ENCODE measurements at regions not wholly inside any gene's neighbourhood (a gene's known extent, or its start where the extent isn't known, plus 50 kb on each side); places are given as distances from the start of the nearest gene placed in this dataset.

- H3K4me3 ChIP-seq = no peak overlapping the region
- intact Hi-C loops (cut with DNase I; ENCODE audit: low total_unique reads) = no loop called here
- H3K36me3 ChIP-seq = no peaks in the 10 kb centered on the region
- DNase-seq = no peak
- no peak overlapping the region for H3K27ac ChIP-seq
- H3K27me3 ChIP-seq = no peaks in the 10 kb centered on the region
- no peaks in the 10 kb centered on the region for H3K9me3 ChIP-seq
- TF ChIP-seq CTCF (IDR thresholded peaks at IDR 0.05) = no peak
- no peaks in the 10 kb centered on the region for H3K4me1 ChIP-seq
Observed at GRCh38 chr6:154570505-154570904, 60.0 kb upstream of the CNKSR3 start.

GRCh38 chr6:154572556-154572955 lies 62.1 kb upstream of the CNKSR3 start:
- Histone ChIP-seq H3K36me3 (no peaks in the 10 kb centered on the region), H3K4me1 (no peaks in the 10 kb centered on the region), H3K27me3 (no peaks in the 10 kb centered on the region), H3K9me3 (no peaks in the 10 kb centered on the region), H3K27ac (no peak overlapping the region), H3K4me3 (no peak overlapping the region)
- no peak for TF ChIP-seq CTCF (IDR thresholded peaks at IDR 0.05)
- no peak for DNase-seq
- intact Hi-C loops (cut with DNase I; ENCODE audit: low total_unique reads) = no loop called here

DNA sequence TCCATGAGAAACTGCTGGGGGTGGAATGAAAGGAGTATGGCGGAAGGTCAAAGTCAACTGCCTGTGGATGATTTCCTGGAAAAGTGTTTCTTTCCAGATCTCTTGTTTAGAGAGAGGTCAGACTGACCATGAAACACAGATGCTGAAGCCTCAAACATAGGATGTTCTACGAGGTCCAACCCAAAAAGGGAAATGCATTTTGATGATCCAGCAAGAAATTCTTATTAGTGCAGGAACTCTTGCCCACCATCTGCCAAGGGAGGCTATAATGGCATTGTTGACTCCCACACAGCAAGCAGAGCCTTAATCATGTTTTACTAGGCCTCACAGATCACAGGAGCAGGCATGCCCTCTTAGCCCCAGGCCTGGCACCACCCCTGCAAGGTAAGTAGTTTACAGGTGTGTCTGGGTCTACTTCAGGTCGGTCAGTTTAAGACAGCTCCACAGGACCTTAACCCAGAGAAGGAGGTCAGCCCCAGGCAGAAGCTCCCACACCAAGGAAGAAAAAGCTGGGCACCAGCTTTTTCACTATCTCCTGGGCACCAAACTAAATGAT lies 67.6 kb upstream of the CNKSR3 start:
- intact Hi-C loops (cut with DNase I; ENCODE audit: low total_unique reads) = no loop called here
- H3K9me3 ChIP-seq = no peaks in the 10 kb centered on the region
- no peaks in the 10 kb centered on the region for H3K36me3 ChIP-seq
- H3K4me3 ChIP-seq = no peak overlapping the region
- H3K27me3 ChIP-seq = no peaks in the 10 kb centered on the region
- TF ChIP-seq CTCF (IDR thresholded peaks at IDR 0.05) = no peak
- H3K4me1 ChIP-seq = no peaks in the 10 kb centered on the region
- no peak for DNase-seq
- H3K27ac ChIP-seq = no peak overlapping the region

- Histone ChIP-seq H3K36me3 (no peaks in the 10 kb centered on the region), H3K9me3 (no peaks in the 10 kb centered on the region), H3K4me1 (no peaks in the 10 kb centered on the region), H3K27me3 (no peaks in the 10 kb centered on the region), H3K4me3 (no peak overlapping the region), H3K27ac (no peak overlapping the region)
- intact Hi-C loops (cut with DNase I; ENCODE audit: low total_unique reads) = no loop called here
- no peak for DNase-seq
- no peak for TF ChIP-seq CTCF (IDR thresholded peaks at IDR 0.05)
Observed at GRCh38 chr6:154579046-154579445, 68.6 kb upstream of the CNKSR3 start.

GRCh38 chr6:154579485-154579884 lies 69.0 kb upstream of the CNKSR3 start:
- no peak for DNase-seq
- intact Hi-C loops (cut with DNase I; ENCODE audit: low total_unique reads) = no loop called here

More at GRCh38 chr6:154579485-154579884, 69.0 kb upstream of the CNKSR3 start:
- Histone ChIP-seq H3K9me3 (no peaks in the 10 kb centered on the region), H3K4me3 (no peak overlapping the region), H3K36me3 (no peaks in the 10 kb centered on the region), H3K27ac (no peak overlapping the region), H3K4me1 (no peaks in the 10 kb centered on the region), H3K27me3 (no peaks in the 10 kb centered on the region)
- no peak for TF ChIP-seq CTCF (IDR thresholded peaks at IDR 0.05)
